ENCODE measurements at regions not wholly inside any gene's neighbourhood (a gene's known extent, or its start where the extent isn't known, plus 50 kb on each side); places are given as distances from the start of the nearest gene placed in this dataset.

DNA sequence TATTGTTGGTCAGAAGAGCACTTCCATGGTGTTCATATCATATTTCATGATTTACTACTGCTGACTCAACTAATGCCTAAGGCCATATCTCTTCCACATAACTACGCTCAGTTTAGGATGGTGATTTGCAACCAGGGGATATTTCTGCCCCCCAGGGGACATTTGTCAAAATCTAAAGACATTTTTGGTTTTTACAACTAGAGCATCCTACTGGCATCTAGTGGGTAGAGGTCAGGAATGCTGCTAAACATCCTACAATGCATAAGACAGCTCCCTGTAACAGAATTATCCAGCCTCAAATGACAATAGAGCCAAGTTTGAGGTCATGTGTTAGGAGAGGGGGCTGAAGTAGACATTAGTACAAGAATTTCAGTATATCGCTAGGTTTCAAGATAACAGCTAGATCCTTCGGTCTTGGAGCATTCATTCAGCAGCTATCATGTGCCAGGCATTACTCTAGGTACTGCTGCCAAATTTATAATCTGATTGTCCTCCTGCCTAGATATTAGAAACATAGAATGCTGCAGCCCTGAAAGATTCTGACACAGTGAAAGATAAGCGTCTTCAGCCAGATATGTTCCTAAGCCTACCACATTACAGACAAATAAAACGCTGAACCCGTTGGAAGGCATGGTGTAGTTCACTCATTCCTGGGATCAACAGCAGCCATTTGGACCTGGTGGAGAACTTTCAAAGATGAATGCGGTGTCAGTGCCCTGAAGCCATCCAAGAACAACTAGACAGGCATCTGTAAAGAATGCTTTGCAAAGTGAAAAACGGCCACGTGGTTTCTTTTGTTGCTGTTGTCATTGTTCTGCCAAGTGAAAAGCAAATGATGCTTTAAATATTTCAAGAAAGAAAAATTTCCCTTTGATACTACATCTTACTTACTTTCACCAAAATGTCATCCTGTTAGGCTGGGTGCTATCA lies 55.5 kb upstream of the FST start:
- Histone ChIP-seq H3K4me3 (no peak overlapping the region), H3K36me3 (no peaks in the 10 kb centered on the region), H3K9me3 (no peaks in the 10 kb centered on the region), H3K27ac (no peak overlapping the region), H3K27me3 (no peaks in the 10 kb centered on the region), H3K4me1 (peaks cover 0 to 5% of the 10 kb centered on the region in 2 donors)
- DNase-seq (ENCODE audit: low spot score) = no peak
- TF ChIP-seq, protein P1, sequence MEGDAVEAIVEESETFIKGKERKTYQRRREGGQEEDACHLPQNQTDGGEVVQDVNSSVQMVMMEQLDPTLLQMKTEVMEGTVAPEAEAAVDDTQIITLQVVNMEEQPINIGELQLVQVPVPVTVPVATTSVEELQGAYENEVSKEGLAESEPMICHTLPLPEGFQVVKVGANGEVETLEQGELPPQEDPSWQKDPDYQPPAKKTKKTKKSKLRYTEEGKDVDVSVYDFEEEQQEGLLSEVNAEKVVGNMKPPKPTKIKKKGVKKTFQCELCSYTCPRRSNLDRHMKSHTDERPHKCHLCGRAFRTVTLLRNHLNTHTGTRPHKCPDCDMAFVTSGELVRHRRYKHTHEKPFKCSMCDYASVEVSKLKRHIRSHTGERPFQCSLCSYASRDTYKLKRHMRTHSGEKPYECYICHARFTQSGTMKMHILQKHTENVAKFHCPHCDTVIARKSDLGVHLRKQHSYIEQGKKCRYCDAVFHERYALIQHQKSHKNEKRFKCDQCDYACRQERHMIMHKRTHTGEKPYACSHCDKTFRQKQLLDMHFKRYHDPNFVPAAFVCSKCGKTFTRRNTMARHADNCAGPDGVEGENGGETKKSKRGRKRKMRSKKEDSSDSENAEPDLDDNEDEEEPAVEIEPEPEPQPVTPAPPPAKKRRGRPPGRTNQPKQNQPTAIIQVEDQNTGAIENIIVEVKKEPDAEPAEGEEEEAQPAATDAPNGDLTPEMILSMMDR (IDR thresholded peaks at IDR 0.05) = no peak

DNA sequence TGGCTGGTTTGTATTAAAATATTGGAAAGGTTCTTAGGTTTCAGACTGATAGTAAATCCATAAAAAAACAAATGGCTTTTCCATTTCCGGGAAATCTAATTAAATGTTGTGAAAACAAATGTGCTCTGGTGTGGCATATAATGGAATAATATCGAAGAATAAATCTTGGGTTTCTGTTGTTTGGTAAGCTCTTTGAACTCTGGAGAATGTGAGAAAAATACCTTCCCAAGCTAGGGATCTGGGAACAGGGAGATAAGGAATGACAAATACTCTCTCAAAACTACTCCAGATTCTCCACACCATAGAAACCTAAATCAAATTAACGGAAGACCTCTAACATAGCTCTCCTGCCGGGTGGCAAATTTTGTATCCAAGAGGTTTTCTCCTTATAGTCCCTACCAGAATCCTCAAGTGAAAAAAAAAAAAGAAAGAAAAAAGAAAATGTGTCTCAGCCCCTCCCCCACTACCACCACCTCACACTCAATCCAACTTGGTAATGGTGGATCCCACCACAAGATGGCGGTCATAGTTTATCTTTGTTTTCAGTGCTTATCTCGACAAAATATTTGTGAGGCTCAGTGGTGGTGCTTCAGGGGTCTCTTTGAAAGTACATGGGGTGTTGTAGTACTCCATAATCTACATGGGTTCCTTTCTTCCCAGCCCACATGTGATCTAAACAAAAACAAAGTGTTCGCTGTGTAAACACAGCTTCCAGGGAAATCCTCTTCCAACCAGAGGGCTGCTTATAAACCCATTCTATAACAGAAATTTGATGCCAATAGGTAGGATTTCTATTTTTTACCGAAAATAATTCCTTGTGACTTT lies 54.5 kb upstream of the FST start:
- no peak overlapping the region for H3K27ac ChIP-seq
- no peak for DNase-seq (ENCODE audit: low spot score)
- TF ChIP-seq, protein P1 (IDR thresholded peaks at IDR 0.05) = peak in 1 of 2 donors; percentile 16
- peaks cover 0 to 5% of the 10 kb centered on the region in 2 donors for H3K4me1 ChIP-seq
- no peaks in the 10 kb centered on the region for H3K27me3 ChIP-seq
- no peaks in the 10 kb centered on the region for H3K36me3 ChIP-seq
- H3K9me3 ChIP-seq = no peaks in the 10 kb centered on the region
- H3K4me3 ChIP-seq = no peak overlapping the region

DNA sequence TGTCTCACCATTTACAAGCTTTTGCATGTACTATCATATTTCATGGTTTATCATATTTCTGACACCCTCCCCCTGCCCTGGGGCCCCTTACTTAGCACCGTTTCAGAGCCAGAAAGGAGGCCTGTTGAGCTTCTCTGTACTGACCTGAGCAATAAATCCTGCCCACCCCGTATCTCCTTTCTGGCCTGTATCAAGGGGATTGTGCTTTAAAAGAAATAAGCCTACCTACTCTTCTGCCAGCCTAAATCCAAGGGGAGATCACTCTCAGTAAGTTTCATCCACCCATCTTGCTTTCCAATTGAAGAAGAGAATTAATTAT lies 54.0 kb upstream of the FST start:
- TF ChIP-seq, protein P1 (IDR thresholded peaks at IDR 0.05) = no peak
- Histone ChIP-seq H3K9me3 (no peaks in the 10 kb centered on the region), H3K4me3 (no peak overlapping the region)

DNA sequence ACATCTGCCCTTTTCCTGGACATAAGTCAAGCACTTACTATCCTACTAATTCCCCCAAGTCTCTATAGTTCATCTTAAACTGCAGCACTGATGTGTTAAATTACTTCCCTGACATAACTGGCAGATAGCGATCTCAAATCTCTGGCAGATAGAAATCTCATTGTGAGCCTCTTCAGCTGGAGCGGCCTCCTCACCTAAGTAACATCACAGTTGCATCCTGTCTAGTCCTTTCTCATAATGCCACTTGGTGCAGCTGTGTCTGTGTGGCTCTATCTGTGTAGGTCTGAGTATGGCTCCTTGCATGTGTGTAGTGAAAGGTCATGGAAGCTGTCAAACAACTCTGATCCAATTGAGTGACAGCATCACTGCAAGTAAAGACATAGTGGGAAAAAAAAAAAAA lies 53.6 kb upstream of the FST start:
- no peaks in the 10 kb centered on the region for H3K36me3 ChIP-seq
- no peaks in the 10 kb centered on the region for H3K27me3 ChIP-seq
- peaks cover 0 to 5% of the 10 kb centered on the region in 2 donors for H3K4me1 ChIP-seq
- no peaks in the 10 kb centered on the region for H3K9me3 ChIP-seq
- TF ChIP-seq, protein P1 (IDR thresholded peaks at IDR 0.05) = no peak
- no peak overlapping the region for H3K4me3 ChIP-seq
- H3K27ac ChIP-seq = no peak overlapping the region
- no peak for DNase-seq (ENCODE audit: low spot score)

More for the DNA sequence above, 54.0 kb upstream of the FST start:
- no peak for DNase-seq (ENCODE audit: low spot score)
- H3K27ac ChIP-seq = no peak overlapping the region
- no peaks in the 10 kb centered on the region for H3K36me3 ChIP-seq
- H3K4me1 ChIP-seq = peaks cover 0 to 5% of the 10 kb centered on the region in 2 donors
- no peaks in the 10 kb centered on the region for H3K27me3 ChIP-seq

DNA sequence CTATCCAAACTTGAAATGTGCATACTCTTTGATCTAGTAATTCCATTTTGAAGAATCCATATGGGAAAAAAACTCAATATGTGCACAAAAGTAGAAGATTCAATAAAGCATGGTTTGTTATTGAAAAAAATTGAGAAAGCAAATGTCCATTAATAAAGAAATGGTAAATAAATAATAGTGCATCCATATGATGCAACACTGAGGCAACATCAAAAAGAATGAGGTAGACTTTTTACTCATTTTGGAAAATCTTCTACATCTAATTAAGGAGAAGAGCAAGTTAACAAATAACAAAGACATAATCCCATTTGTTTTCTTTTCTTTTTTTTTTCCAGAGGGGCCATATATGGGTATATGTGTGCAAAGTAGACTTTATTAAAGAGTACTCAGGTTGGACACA lies 52.5 kb upstream of the FST start:
- H3K9me3 ChIP-seq = no peaks in the 10 kb centered on the region
- no peaks in the 10 kb centered on the region for H3K27me3 ChIP-seq
- DNase-seq (ENCODE audit: low spot score) = no peak
- no peak overlapping the region for H3K27ac ChIP-seq
- peaks cover 0 to 5% of the 10 kb centered on the region in 2 donors for H3K4me1 ChIP-seq
- TF ChIP-seq, protein P1 (IDR thresholded peaks at IDR 0.05) = no peak
- no peaks in the 10 kb centered on the region for H3K36me3 ChIP-seq
- H3K4me3 ChIP-seq = no peak overlapping the region

Data from right atrium auricular region (tissue), 2 donors.